NT2/D1 (cell line): ENCODE measurements at regions not wholly inside any gene's neighbourhood (a gene's known extent, or its start where the extent isn't known, plus 50 kb on each side); places are given as distances from the start of the nearest gene placed in this dataset.

Source experiments
- SUZ12 ChIP-seq: IDR thresholded peaks from 2 replicates; pipeline ENCODE4 v1.6.1; 2011; ENCODE audit not compliant: insufficient read length, insufficient read depth; ENCODE audit errors: extremely low read depth
- YY1 ChIP-seq: IDR thresholded peaks from 2 replicates; pipeline ENCODE4 v1.6.1; 2011; ENCODE audit not compliant: insufficient read length, insufficient read depth

GRCh38 chr1:90561911-90562310 lies 155.2 kb downstream of the BARHL2 start:
- TF ChIP-seq SUZ12 (no peak), YY1 (no peak)
